HL-60 (cell line): ENCODE measurements at regions not wholly inside any gene's neighbourhood (a gene's known extent, or its start where the extent isn't known, plus 50 kb on each side); places are given as distances from the start of the nearest gene placed in this dataset.

Source experiments
- CTCF ChIP-seq: IDR thresholded peaks from one replicate; pipeline ENCODE4 v1.5.1; 2011; ENCODE audit warnings: low read length, control low read depth, inconsistent platforms; ENCODE audit not compliant: insufficient read depth
- REST ChIP-seq: IDR thresholded peaks from 2 replicates; pipeline ENCODE4 v1.6.1; 2012; ENCODE audit warnings: low read depth; ENCODE audit not compliant: insufficient replicate concordance

GRCh38 chr9:30718483-30718882 lies 1666.0 kb upstream of the ACO1 start:
- TF ChIP-seq CTCF = no peak
- TF ChIP-seq REST = no peak
